Mucosa of descending colon (tissue), 3 donors: ENCODE measurements at regions not wholly inside any gene's neighbourhood (a gene's known extent, or its start where the extent isn't known, plus 50 kb on each side); places are given as distances from the start of the nearest gene placed in this dataset.

Source experiments
- ATAC-seq: fragments of 200-7000 bp; cut with Tn5 transposase; one replicate; pipeline ENCODE4 v1.9.1; 2020; ENCODE audit warnings: mild to moderate bottlenecking, moderate library complexity
- DNase-seq, 3 donors: peaks; one replicate each; pipeline ENCODE4 v3.0.0-alpha.2; 2020
- H3K36me3 ChIP-seq: fragments of 200-600 bp; one replicate; pipeline ENCODE4 v1.8.0; 2021; ENCODE audit warnings: low read depth, mild to moderate bottlenecking
- H3K4me1 ChIP-seq: fragments of 200-600 bp; one replicate; pipeline ENCODE4 v1.8.0; 2021; ENCODE audit warnings: low read depth, mild to moderate bottlenecking
- H3K4me3 ChIP-seq: fragments of 200-600 bp; one replicate; pipeline ENCODE4 v1.8.0; 2021; ENCODE audit warnings: mild to moderate bottlenecking
- H3K9me3 ChIP-seq: fragments of 200-600 bp; one replicate; pipeline ENCODE4 v1.8.0; 2021; ENCODE audit warnings: mild to moderate bottlenecking
- intact Hi-C, 2 donors: fragments of 100-400 bp; cut with DNase I in 1 of 2; cut with micrococcal nuclease in 1 of 2; formaldehyde crosslinking; loops; one replicate each; pipeline versions ENCODE4 v1.11.0 to v1.11.1; 2022; cut with DNase I, micrococcal nuclease
- TF ChIP-seq, protein P1 (sequence below): fragments of 200-600 bp; IDR thresholded peaks from one replicate; pipeline ENCODE4 v1.8.0; 2022; ENCODE audit warnings: antibody characterized with exemption, mild to moderate bottlenecking
- donor health status: DM: no; HTN: no; CAD: no; lungs with moderate emphysema.
- donor health status: DM: no; HTN: no; CAD: no.
- donor health status: DM: no; HTN: yes; CAD: no.

GRCh38 chr4:11842620-11843263 is 414.0 kb upstream of the HS3ST1 start:
- no peak for DNase-seq
- TF ChIP-seq, protein P1, sequence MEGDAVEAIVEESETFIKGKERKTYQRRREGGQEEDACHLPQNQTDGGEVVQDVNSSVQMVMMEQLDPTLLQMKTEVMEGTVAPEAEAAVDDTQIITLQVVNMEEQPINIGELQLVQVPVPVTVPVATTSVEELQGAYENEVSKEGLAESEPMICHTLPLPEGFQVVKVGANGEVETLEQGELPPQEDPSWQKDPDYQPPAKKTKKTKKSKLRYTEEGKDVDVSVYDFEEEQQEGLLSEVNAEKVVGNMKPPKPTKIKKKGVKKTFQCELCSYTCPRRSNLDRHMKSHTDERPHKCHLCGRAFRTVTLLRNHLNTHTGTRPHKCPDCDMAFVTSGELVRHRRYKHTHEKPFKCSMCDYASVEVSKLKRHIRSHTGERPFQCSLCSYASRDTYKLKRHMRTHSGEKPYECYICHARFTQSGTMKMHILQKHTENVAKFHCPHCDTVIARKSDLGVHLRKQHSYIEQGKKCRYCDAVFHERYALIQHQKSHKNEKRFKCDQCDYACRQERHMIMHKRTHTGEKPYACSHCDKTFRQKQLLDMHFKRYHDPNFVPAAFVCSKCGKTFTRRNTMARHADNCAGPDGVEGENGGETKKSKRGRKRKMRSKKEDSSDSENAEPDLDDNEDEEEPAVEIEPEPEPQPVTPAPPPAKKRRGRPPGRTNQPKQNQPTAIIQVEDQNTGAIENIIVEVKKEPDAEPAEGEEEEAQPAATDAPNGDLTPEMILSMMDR = no peak
- H3K4me3 ChIP-seq = no peak overlapping the region
- intact Hi-C loops = no loop called here
- no peaks in the 10 kb centered on the region for H3K9me3 ChIP-seq
- peaks cover 10% of the 10 kb centered on the region for H3K4me1 ChIP-seq
- no peaks in the 10 kb centered on the region for H3K36me3 ChIP-seq
- peak; percentile 97 for ATAC-seq

- H3K36me3 ChIP-seq = no peaks in the 10 kb centered on the region
- intact Hi-C loops = no loop called here
- no peaks in the 10 kb centered on the region for H3K9me3 ChIP-seq
- TF ChIP-seq, protein P1 = no peak
- no peak overlapping the region for H3K4me3 ChIP-seq
- H3K4me1 ChIP-seq = peaks cover 10% of the 10 kb centered on the region
- ATAC-seq (no peak), DNase-seq (no peak)
Measured at GRCh38 chr4:11839889-11840288, 411.2 kb upstream of the HS3ST1 start.

DNA sequence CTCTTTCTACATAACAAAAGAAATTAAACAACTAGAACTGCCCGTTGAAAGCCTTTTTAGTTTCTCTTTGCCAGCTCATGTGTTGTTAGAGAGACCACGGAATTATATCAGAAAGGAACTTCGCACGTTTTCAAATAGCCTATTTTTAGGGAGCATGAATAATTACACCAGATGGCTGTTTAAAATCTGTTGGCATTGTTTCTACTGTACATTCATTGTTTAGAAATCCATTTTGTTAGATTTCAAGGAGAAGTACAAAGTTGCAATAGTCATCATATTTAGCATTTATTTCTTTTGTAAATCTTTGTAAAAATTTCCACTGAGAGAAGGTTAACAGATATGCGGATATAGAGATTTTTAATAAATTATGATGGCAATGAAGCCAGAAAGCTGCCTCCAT is 403.0 kb upstream of the HS3ST1 start:
- H3K36me3 ChIP-seq = no peaks in the 10 kb centered on the region
- intact Hi-C loops = no loop called here
- DNase-seq (no peak), ATAC-seq (no peak)
- H3K9me3 ChIP-seq = no peaks in the 10 kb centered on the region
- no peak overlapping the region for H3K4me3 ChIP-seq
- TF ChIP-seq, protein P1 = no peak
- H3K4me1 ChIP-seq = no peaks in the 10 kb centered on the region

DNA sequence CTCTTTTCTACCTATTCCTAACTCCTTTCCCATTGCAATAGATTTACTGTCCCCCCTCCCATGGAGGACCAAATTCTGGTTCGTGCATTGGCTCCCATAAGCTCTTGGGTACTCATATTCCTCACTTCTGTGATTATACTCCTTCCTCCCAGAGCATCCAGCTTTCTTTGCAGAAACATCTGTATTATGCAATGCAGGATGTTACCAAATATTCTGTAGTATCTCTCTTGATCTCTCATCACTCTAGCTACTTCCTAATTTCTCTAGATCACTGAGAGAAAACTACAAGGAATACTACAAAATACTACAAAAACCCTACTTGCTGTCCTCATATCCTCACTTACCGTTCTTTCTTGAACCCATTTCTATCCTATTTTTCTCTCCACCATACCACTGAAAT is 395.9 kb upstream of the HS3ST1 start:
- no peaks in the 10 kb centered on the region for H3K9me3 ChIP-seq
- H3K36me3 ChIP-seq = no peaks in the 10 kb centered on the region
- H3K4me1 ChIP-seq = no peaks in the 10 kb centered on the region
- TF ChIP-seq, protein P1 = no peak
- ATAC-seq (no peak), DNase-seq (no peak)
- H3K4me3 ChIP-seq = no peak overlapping the region
- intact Hi-C loops = no loop called here

- no peak overlapping the region for H3K4me3 ChIP-seq
- no peaks in the 10 kb centered on the region for H3K4me1 ChIP-seq
- TF ChIP-seq, protein P1 = no peak
- no peak for ATAC-seq
- no peak for DNase-seq
- intact Hi-C loops = no loop called here
- no peaks in the 10 kb centered on the region for H3K9me3 ChIP-seq
- no peaks in the 10 kb centered on the region for H3K36me3 ChIP-seq
Measured at GRCh38 chr4:11821772-11822430, 393.2 kb upstream of the HS3ST1 start.
